WERI-Rb-1 (cell line): ENCODE measurements at regions not wholly inside any gene's neighbourhood (a gene's known extent, or its start where the extent isn't known, plus 50 kb on each side); places are given as distances from the start of the nearest gene placed in this dataset.

Experiments
- DNase-seq: peaks from one replicate; pipeline ENCODE4 v3.0.0-alpha.2; 2020
- H3K27ac ChIP-seq: fragments of 250-450 bp; sonication (Bioruptor Pico); 2 replicates; pipeline ENCODE4 v1.5.1; 2020; ENCODE audit warnings: mild to moderate bottlenecking, moderate library complexity
- H3K27me3 ChIP-seq: fragments of 250-450 bp; sonication (Bioruptor Pico); 2 replicates; pipeline ENCODE4 v1.5.1; 2021; ENCODE audit warnings: mild to moderate bottlenecking, low read depth, moderate library complexity; ENCODE audit not compliant: insufficient read depth, severe bottlenecking
- H3K36me3 ChIP-seq: fragments of 250-450 bp; sonication (Bioruptor Pico); 2 replicates; pipeline ENCODE4 v1.5.1; 2020; ENCODE audit warnings: mild to moderate bottlenecking, moderate library complexity
- H3K4me3 ChIP-seq: 2 replicates; pipeline ENCODE4 v1.5.1; 2011; ENCODE audit warnings: low read depth, mild to moderate bottlenecking, control low read depth, low read length
- H3K9me3 ChIP-seq: fragments of 250-450 bp; sonication (Bioruptor Pico); 2 replicates; pipeline ENCODE4 v1.5.1; 2021; ENCODE audit warnings: mild to moderate bottlenecking, moderate library complexity; ENCODE audit not compliant: severe bottlenecking
- TF ChIP-seq, protein P1 (sequence below): IDR thresholded peaks from 2 replicates; pipeline ENCODE4 v1.5.1; 2011; ENCODE audit warnings: low read depth, mild to moderate bottlenecking, control low read depth, inconsistent platforms, low read length

DNA sequence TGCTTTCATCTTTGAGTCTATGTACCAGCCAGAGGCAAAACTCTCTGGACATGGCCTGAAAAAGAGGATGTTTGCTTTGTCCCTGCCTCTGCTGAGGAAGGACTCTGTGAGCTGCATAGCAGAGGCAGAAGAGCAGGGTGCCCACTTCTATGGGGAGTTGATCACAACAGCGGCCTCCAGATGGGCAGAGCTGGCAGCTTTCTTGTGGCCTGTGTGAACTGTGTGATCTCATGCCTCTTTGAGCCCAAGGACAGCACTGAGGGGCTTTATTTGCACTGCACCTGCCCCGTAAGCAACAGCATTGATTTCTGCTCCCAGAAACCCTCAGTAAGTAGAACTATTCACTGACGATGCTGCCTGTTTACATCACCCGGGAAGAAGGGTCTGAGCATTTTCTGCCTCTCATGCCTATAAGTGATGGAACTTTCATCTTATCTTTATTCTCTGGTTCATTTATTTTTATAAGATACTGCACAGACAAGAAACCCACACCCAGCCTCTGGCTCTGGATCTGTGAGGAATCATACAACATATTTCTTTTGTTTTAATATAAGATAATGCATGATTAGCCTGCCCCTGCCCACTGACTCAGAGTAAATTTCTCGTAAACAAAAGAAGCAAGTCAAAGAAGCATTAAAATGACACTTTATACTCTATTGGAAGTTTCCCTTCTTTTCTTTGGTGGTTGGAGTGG lies 244.2 kb upstream of the SOX21 start:
- H3K27ac ChIP-seq: no peak overlapping the region
- no peak overlapping the region for H3K4me3 ChIP-seq
- TF ChIP-seq, protein P1, sequence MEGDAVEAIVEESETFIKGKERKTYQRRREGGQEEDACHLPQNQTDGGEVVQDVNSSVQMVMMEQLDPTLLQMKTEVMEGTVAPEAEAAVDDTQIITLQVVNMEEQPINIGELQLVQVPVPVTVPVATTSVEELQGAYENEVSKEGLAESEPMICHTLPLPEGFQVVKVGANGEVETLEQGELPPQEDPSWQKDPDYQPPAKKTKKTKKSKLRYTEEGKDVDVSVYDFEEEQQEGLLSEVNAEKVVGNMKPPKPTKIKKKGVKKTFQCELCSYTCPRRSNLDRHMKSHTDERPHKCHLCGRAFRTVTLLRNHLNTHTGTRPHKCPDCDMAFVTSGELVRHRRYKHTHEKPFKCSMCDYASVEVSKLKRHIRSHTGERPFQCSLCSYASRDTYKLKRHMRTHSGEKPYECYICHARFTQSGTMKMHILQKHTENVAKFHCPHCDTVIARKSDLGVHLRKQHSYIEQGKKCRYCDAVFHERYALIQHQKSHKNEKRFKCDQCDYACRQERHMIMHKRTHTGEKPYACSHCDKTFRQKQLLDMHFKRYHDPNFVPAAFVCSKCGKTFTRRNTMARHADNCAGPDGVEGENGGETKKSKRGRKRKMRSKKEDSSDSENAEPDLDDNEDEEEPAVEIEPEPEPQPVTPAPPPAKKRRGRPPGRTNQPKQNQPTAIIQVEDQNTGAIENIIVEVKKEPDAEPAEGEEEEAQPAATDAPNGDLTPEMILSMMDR: no peak
- no peak for DNase-seq
- no peaks in the 10 kb centered on the region for H3K27me3 ChIP-seq
- H3K36me3 ChIP-seq: no peaks in the 10 kb centered on the region
- no peaks in the 10 kb centered on the region for H3K9me3 ChIP-seq

DNA sequence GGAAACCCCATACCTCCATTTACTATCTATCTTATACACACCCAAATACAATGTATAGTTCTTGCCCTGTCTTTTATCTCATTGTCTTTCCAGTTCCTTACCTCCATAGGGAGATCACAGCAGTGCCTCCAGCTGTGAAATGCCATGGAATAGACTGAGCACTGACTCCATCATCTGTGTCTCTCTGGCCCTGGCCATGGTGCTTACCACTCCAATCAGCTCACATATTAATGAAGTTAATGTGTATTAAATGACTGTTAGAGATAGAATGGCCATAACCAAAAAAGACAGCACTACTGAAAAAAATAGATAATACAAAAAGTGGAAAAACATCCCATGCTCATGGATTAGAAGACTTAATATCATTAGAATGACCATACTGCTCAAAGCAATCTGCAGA lies 240.4 kb upstream of the SOX21 start:
- Histone ChIP-seq H3K4me3 (no peak overlapping the region), H3K27me3 (peaks cover 2% of the 10 kb centered on the region), H3K36me3 (no peaks in the 10 kb centered on the region), H3K27ac (no peak overlapping the region), H3K9me3 (no peaks in the 10 kb centered on the region)
- TF ChIP-seq, protein P1: no peak
- no peak for DNase-seq

DNA sequence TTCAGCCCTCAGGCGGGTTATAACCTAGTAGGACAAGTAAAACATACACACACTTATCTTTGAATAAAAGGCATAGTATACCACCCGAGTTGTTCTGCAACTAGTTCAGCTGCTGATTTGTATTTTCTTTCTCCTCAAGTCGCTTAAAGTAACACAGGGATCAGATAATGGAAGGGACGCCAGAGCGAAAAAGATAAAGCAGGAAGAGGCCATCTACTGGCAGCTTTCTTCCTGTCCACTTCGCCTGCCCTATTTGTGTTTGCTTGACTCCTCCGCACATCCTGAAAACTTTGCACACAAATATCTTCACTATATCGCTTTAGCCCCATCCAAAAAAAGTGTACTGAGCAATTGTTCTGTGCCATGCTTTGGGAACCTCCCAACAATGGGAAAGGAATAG lies 238.0 kb upstream of the SOX21 start:
- Histone ChIP-seq H3K36me3 (no peaks in the 10 kb centered on the region), H3K27ac (no peak overlapping the region), H3K4me3 (no peak overlapping the region), H3K27me3 (peaks cover 3% of the 10 kb centered on the region), H3K9me3 (no peaks in the 10 kb centered on the region)
- TF ChIP-seq, protein P1: peak; percentile 88
- DNase-seq: peak; percentile 59

DNA sequence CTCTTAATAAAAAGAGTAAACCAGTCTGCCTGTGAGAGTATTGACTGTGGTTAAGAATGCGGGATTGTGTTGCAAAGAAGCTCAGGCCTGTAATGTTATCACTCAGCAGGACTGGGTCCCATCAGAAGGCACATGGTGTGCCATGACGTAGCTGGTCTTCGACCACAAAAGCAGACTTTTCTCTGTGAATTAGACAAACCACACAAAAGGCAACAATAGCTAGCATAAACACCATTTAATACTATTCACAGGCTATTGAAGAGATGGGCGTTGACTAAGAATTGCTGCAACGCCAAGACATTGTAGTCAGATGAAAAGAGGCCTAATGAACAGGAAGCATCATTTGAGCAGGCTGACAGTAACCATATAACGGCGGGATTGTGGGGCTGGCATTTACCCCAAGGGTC lies 235.6 kb upstream of the SOX21 start:
- H3K4me3 ChIP-seq: no peak overlapping the region

DNA sequence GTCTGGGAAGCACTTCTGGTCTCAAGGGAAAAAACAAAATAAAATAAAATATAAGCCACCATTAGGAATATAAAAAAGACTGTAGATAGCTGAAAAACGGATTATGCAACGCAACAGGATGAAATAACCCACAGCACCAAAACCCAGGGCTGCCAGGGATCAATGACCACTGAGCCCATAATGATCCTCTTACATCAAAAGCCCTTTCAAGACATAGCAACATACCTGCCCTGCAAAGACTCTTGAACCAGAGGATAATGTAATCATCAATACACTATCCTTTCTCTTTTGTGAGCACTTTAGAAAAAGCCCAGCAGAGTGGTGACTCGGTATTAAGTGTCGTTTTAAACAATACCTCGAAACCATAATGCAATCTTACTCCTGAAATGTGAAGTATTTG lies 235.0 kb upstream of the SOX21 start:
- Histone ChIP-seq H3K27ac (no peak overlapping the region), H3K9me3 (no peaks in the 10 kb centered on the region)
- DNase-seq: peak; percentile 62

More for the DNA sequence above, 235.6 kb upstream of the SOX21 start:
- Histone ChIP-seq H3K36me3 (no peaks in the 10 kb centered on the region), H3K27me3 (peaks cover 3% of the 10 kb centered on the region), H3K27ac (no peak overlapping the region), H3K9me3 (no peaks in the 10 kb centered on the region)
- DNase-seq: no peak
- TF ChIP-seq, protein P1: no peak

More for the DNA sequence above, 235.0 kb upstream of the SOX21 start:
- peaks cover 3% of the 10 kb centered on the region for H3K27me3 ChIP-seq
- no peaks in the 10 kb centered on the region for H3K36me3 ChIP-seq
- no peak overlapping the region for H3K4me3 ChIP-seq
- TF ChIP-seq, protein P1: no peak
